ENCODE measurements at regions not wholly inside any gene's neighbourhood (a gene's known extent, or its start where the extent isn't known, plus 50 kb on each side); places are given as distances from the start of the nearest gene placed in this dataset.

DNA sequence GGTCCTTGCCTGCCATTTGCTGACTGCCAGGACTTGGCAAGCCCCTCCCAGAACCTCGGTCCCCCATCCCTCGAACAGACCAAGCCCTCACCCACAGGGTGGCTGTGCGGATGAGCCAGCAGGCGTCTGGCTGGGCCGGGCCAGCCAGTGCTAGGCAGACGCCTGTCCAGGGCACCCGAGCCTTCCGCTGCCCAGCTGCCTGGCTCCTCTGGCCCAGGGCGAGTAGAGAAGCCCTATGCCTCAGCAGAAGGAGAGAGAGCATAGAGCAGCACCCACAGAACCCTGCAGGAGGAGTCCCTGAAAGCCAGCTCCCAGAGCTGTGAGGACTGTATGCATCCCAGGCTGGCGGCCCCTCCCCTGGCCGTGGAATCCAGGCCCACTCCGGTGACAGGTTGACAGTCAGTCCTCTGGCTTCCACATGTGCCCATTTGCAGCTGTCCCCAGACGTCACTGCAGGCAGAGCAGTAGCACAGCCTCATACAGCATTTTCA lies 62.1 kb upstream of the GLI2 start:
- Histone ChIP-seq H3K4me1 (ENCODE audit: insufficient read depth, low read length) (no peaks in the 10 kb centered on the region), H3K56ac (ENCODE audit: insufficient read length, low read depth, low read length) (no peak overlapping the region), H4K91ac (ENCODE audit: insufficient read length, low read depth, low read length) (no peak overlapping the region), H2AFZ (ENCODE audit: low read length) (no peak overlapping the region), H3K23me2 (ENCODE audit: insufficient read length, low read depth, low read length, poor library complexity, severe bottlenecking) (peaks cover 3% of the 10 kb centered on the region), H2BK20ac (ENCODE audit: low read depth, low read length, poor library complexity, severe bottlenecking) (no peak overlapping the region), H3K4ac (ENCODE audit: low read depth, low read length) (no peak overlapping the region), H2BK12ac (ENCODE audit: insufficient read length, low read depth, low read length) (no peak overlapping the region), H3K79me1 (ENCODE audit: insufficient read depth, low read depth, low read length, poor library complexity, severe bottlenecking) (no peaks in the 10 kb centered on the region), H3K27ac (ENCODE audit: insufficient read length, low read depth, low read length) (no peak overlapping the region), H4K8ac (replicated peaks; ENCODE audit: insufficient read length, low read depth, low read length) (no peak overlapping the region), H2BK15ac (ENCODE audit: low read depth, low read length) (no peak overlapping the region), H2AK5ac (ENCODE audit: insufficient read length, low read length) (no peak overlapping the region), H2BK5ac (ENCODE audit: insufficient read length, low read length) (no peak overlapping the region), H3K79me2 (ENCODE audit: insufficient read depth, low read length) (no peaks in the 10 kb centered on the region), H2BK120ac (ENCODE audit: low read depth, low read length, poor library complexity, severe bottlenecking) (no peak overlapping the region), H4K20me1 (ENCODE audit: control insufficient read depth, insufficient read depth, insufficient read length) (no peaks in the 10 kb centered on the region), H3K9me3 (ENCODE audit: control insufficient read depth, low read depth, low read length) (no peaks in the 10 kb centered on the region), H3K23ac (ENCODE audit: insufficient read length, low read depth, low read length) (no peak overlapping the region), H3K18ac (ENCODE audit: insufficient read length, low read depth, low read length) (no peak overlapping the region), H3K4me2 (ENCODE audit: insufficient read depth, insufficient read length, low read length) (no peak overlapping the region), H3T11ph (ENCODE audit: low read length) (no peak overlapping the region), H3K27me3 (ENCODE audit: insufficient read depth, low read length) (no peaks in the 10 kb centered on the region; the same call in 1 of the 2 replicates), H3K14ac (ENCODE audit: insufficient read depth, low read length) (no peak overlapping the region), H4K5ac (ENCODE audit: insufficient read length, low read depth, low read length) (no peak overlapping the region), H3K9ac (ENCODE audit: extremely low read depth, insufficient read length, low read length) (no peak overlapping the region)
- no CpG with 5 or more reads among the region's 13 CpGs for WGBS (ENCODE audit: extremely low coverage, insufficient read length, low lambda C conversion rate)
- TF ChIP-seq, protein P1, sequence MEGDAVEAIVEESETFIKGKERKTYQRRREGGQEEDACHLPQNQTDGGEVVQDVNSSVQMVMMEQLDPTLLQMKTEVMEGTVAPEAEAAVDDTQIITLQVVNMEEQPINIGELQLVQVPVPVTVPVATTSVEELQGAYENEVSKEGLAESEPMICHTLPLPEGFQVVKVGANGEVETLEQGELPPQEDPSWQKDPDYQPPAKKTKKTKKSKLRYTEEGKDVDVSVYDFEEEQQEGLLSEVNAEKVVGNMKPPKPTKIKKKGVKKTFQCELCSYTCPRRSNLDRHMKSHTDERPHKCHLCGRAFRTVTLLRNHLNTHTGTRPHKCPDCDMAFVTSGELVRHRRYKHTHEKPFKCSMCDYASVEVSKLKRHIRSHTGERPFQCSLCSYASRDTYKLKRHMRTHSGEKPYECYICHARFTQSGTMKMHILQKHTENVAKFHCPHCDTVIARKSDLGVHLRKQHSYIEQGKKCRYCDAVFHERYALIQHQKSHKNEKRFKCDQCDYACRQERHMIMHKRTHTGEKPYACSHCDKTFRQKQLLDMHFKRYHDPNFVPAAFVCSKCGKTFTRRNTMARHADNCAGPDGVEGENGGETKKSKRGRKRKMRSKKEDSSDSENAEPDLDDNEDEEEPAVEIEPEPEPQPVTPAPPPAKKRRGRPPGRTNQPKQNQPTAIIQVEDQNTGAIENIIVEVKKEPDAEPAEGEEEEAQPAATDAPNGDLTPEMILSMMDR (conservative IDR thresholded peaks at IDR 0.05): no peak
- Mint-ChIP-seq H3K4me1 (peaks cover 4 to 10% of the 10 kb centered on the region in 2 experiments; a peak in 3 of 4 replicates), H3K9me3 (no peaks in the 10 kb centered on the region; a peak in 1 of 5 replicates), H3K4me3 (no peak overlapping the region), H3K27me3 (ENCODE audit: low read depth) (peaks cover 96% of the 10 kb centered on the region), H3K27ac (no peak overlapping the region), H3K36me3 (ENCODE audit: insufficient read depth in 1 of 3, low read depth in 3 of 3) (no peaks in the 10 kb centered on the region)
- no peak for DNase-seq

Data from H9 (cell line).